Iris pigment epithelial cell (primary cell): ENCODE measurements at regions not wholly inside any gene's neighbourhood (a gene's known extent, or its start where the extent isn't known, plus 50 kb on each side); places are given as distances from the start of the nearest gene placed in this dataset.

ENCODE experiments used
- DNase-seq: peaks from one replicate; pipeline ENCODE4 v3.0.0-alpha.2; 2011; ENCODE audit warnings: low read depth

DNA sequence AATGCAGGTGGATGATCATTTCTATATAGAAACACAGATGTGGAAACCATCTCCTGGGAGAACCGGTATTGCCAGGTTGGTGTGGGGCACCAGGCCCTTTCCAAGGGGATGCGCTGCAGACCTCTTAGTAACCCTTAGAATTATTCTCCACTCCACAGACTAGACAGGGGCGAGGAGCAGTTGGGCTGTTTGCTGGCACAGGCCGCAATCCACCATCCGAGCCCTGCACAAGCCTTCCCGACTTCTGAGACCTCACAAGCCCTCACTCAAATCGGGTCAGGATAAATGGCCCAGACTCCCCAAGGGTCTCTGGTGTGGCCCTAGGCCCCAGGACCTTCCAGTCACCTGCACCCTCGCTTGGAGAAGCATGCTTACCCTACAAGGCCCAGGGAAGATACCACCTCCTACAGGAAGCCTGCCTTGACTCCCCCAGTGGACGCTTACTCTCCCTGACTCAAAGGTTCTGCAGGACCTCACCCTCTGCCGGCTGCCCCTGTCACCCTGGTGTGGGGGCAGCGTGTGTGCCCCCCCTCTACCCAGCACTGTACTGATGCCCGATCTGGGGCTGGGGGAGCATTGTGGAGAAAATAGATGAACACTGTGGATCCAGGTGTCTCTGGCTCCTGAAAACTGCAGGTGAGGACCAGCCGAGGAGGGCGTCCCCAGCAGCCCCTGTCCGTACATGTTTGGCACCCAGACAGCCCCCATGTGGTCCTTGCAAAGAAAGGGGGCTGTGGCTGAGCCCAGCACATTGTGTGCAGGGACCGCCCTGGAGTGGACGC is 49.8 kb upstream of the ACSF3 start:
- DNase-seq, result no peak
